ENCODE measurements at regions not wholly inside any gene's neighbourhood (a gene's known extent, or its start where the extent isn't known, plus 50 kb on each side); places are given as distances from the start of the nearest gene placed in this dataset.

GRCh38 chr1:4586611-4587160 is 67.7 kb upstream of the AJAP1 start:
- TF ChIP-seq CTCF (IDR thresholded peaks at IDR 0.05; ENCODE audit: insufficient read depth, low read length, poor library complexity, severe bottlenecking) = no peak
- Histone ChIP-seq H3K4me3 (replicated peaks; ENCODE audit: low read depth, low read length) (no peak overlapping the region), H3K27me3 (replicated peaks; ENCODE audit: control insufficient read depth, insufficient read depth, low read length) (no peaks in the 10 kb centered on the region), H3K36me3 (ENCODE audit: control insufficient read depth, insufficient read depth, low read length) (no peaks in the 10 kb centered on the region)
- DNase-seq (ENCODE audit: extremely low read depth, insufficient read length) = no peak

- no peaks in the 10 kb centered on the region for H3K27me3 ChIP-seq (replicated peaks; ENCODE audit: control insufficient read depth, insufficient read depth, low read length)
- no peak overlapping the region for H3K4me3 ChIP-seq (replicated peaks; ENCODE audit: low read depth, low read length)
- DNase-seq (ENCODE audit: extremely low read depth, insufficient read length) = no peak
- H3K36me3 ChIP-seq (ENCODE audit: control insufficient read depth, insufficient read depth, low read length) = no peaks in the 10 kb centered on the region
- no peak for TF ChIP-seq CTCF (IDR thresholded peaks at IDR 0.05; ENCODE audit: insufficient read depth, low read length, poor library complexity, severe bottlenecking)
Observed at GRCh38 chr1:4587721-4588120, 66.7 kb upstream of the AJAP1 start.

- DNase-seq (ENCODE audit: extremely low read depth, insufficient read length) = no peak
- Histone ChIP-seq H3K36me3 (ENCODE audit: control insufficient read depth, insufficient read depth, low read length) (no peaks in the 10 kb centered on the region), H3K4me3 (replicated peaks; ENCODE audit: low read depth, low read length) (no peak overlapping the region), H3K27me3 (replicated peaks; ENCODE audit: control insufficient read depth, insufficient read depth, low read length) (no peaks in the 10 kb centered on the region)
- no peak for TF ChIP-seq CTCF (IDR thresholded peaks at IDR 0.05; ENCODE audit: insufficient read depth, low read length, poor library complexity, severe bottlenecking)
Observed at GRCh38 chr1:4590756-4591155, 63.7 kb upstream of the AJAP1 start.

GRCh38 chr1:4591926-4592325 is 62.5 kb upstream of the AJAP1 start:
- DNase-seq (ENCODE audit: extremely low read depth, insufficient read length) = no peak
- H3K27me3 ChIP-seq (replicated peaks; ENCODE audit: control insufficient read depth, insufficient read depth, low read length) = no peaks in the 10 kb centered on the region
- TF ChIP-seq CTCF (IDR thresholded peaks at IDR 0.05; ENCODE audit: insufficient read depth, low read length, poor library complexity, severe bottlenecking) = no peak
- H3K4me3 ChIP-seq (replicated peaks; ENCODE audit: low read depth, low read length) = no peak overlapping the region
- H3K36me3 ChIP-seq (ENCODE audit: control insufficient read depth, insufficient read depth, low read length) = no peaks in the 10 kb centered on the region

GRCh38 chr1:4593106-4593505 is 61.3 kb upstream of the AJAP1 start:
- no peak overlapping the region for H3K4me3 ChIP-seq (replicated peaks; ENCODE audit: low read depth, low read length)
- no peak for DNase-seq (ENCODE audit: extremely low read depth, insufficient read length)
- no peaks in the 10 kb centered on the region for H3K27me3 ChIP-seq (replicated peaks; ENCODE audit: control insufficient read depth, insufficient read depth, low read length)
- no peaks in the 10 kb centered on the region for H3K36me3 ChIP-seq (ENCODE audit: control insufficient read depth, insufficient read depth, low read length)
- no peak for TF ChIP-seq CTCF (IDR thresholded peaks at IDR 0.05; ENCODE audit: insufficient read depth, low read length, poor library complexity, severe bottlenecking)

Data from GM06990 (cell line).